ENCODE measurements at regions not wholly inside any gene's neighbourhood (a gene's known extent, or its start where the extent isn't known, plus 50 kb on each side); places are given as distances from the start of the nearest gene placed in this dataset.
"Not testable (repeated sequence)": the region's sequence is repeated elsewhere in the genome, so short reads cannot be mapped to it uniquely, and the experiment has no call there.

DNA sequence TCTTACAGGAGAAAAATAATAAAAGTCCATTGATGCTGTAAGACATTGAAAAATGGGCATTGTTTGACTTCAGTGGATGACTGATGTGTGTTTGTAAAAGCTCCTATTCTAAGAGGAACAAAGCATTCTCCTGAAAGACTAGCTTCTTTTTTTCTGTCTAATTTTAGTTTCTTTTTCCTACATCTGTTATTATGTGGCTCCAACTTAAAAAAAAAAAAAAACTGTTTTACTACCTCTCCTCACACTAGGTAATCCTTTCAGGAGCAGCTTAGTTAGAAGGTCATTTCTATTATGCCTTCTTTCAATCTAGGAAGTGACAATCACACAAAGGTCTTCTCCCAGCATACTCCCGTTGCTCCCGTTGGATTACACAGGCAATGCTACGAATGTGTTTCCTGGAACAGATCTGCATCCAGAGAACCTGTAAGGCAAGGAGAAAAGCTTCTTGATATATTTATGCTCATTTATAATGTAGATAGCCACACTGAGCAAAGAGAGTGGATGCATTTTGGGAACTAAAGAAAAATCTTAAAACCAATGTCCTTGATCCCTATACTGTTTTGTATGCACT lies 595.1 kb upstream of the CCDC179 start:
- no peaks in the 10 kb centered on the region for H3F3A ChIP-seq (ENCODE audit: insufficient read depth)
- H4K20me1 ChIP-seq (ENCODE audit: insufficient read depth), result no peaks in the 10 kb centered on the region
- no peaks in the 10 kb centered on the region for H3K36me3 ChIP-seq (ENCODE audit: low read depth)
- H3K79me2 ChIP-seq (ENCODE audit: insufficient read depth), result no peaks in the 10 kb centered on the region
- no peaks in the 10 kb centered on the region for H3K9me2 ChIP-seq (ENCODE audit: insufficient read depth)
- H3K4me2 ChIP-seq (ENCODE audit: unreplicated experiment), result no peak overlapping the region
- H3K27ac ChIP-seq, result no peak overlapping the region
- TF ChIP-seq EZH2phosphoT487 (IDR thresholded peaks at IDR 0.05; ENCODE audit: insufficient read depth, low read depth) (no peak), EZH2 (IDR thresholded peaks at IDR 0.05; ENCODE audit: insufficient read depth, poor library complexity, severe bottlenecking) (no peak)
- no peak for DNase-seq
- no peaks in the 10 kb centered on the region for H3K4me1 ChIP-seq (ENCODE audit: insufficient read depth)
- H3K9ac ChIP-seq, result no peak overlapping the region
- WGBS, 2 experiments (ENCODE audit: low coverage in 1 of 2, low lambda C conversion rate in 2 of 2, missing lambda C conversion rate in 2 of 2), result 66% methylated on average over 3 of the region's 3 CpGs
- no peak overlapping the region for H3K4me3 ChIP-seq
- H3K9me3 ChIP-seq (ENCODE audit: low read depth), result no peaks in the 10 kb centered on the region
- H2AFZ ChIP-seq, result no peak overlapping the region
- in situ Hi-C loops (cut with MboI), result no loop called here
- no peaks in the 10 kb centered on the region for H3K27me3 ChIP-seq (replicated peaks; ENCODE audit: insufficient read depth)

DNA sequence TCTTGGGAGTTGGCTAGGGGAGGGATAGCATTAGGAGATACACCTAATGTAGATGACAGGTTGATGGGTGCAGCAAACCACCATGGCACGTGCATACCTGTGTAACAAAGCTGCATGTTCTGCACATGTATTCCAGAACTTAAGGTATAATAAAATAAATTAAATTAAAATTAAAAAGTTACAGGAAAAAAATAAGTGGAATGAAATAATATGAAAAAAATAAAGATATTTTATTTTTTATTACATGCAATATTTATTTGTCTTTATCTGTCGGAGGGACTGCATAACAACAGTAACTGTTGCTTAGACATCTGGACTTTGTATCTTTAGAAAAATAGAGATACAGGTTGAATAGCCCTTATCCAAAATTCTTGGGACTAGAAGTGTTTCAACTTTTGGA lies 597.4 kb upstream of the CCDC179 start:
- Histone ChIP-seq H3K27ac (no peak overlapping the region), H3K79me2 (ENCODE audit: insufficient read depth) (no peaks in the 10 kb centered on the region), H3K9me3 (ENCODE audit: low read depth) (no peaks in the 10 kb centered on the region), H4K20me1 (ENCODE audit: insufficient read depth) (no peaks in the 10 kb centered on the region), H3K4me2 (ENCODE audit: unreplicated experiment) (no peak overlapping the region), H3K36me3 (ENCODE audit: low read depth) (no peaks in the 10 kb centered on the region), H3K27me3 (replicated peaks; ENCODE audit: insufficient read depth) (no peaks in the 10 kb centered on the region), H2AFZ (no peak overlapping the region), H3K9me2 (ENCODE audit: insufficient read depth) (no peaks in the 10 kb centered on the region), H3K9ac (no peak overlapping the region), H3F3A (ENCODE audit: insufficient read depth) (no peaks in the 10 kb centered on the region), H3K4me1 (ENCODE audit: insufficient read depth) (no peaks in the 10 kb centered on the region), H3K4me3 (no peak overlapping the region)
- TF ChIP-seq EZH2 (IDR thresholded peaks at IDR 0.05; ENCODE audit: insufficient read depth, poor library complexity, severe bottlenecking) (no peak), EZH2phosphoT487 (IDR thresholded peaks at IDR 0.05; ENCODE audit: insufficient read depth, low read depth) (no peak)
- in situ Hi-C loops (cut with MboI), result no loop called here
- DNase-seq, result no peak
- WGBS, 2 experiments (ENCODE audit: low coverage in 1 of 2, low lambda C conversion rate in 2 of 2, missing lambda C conversion rate in 2 of 2), result 41 to 42% methylated on average over 2 of the region's 2 CpGs

DNA sequence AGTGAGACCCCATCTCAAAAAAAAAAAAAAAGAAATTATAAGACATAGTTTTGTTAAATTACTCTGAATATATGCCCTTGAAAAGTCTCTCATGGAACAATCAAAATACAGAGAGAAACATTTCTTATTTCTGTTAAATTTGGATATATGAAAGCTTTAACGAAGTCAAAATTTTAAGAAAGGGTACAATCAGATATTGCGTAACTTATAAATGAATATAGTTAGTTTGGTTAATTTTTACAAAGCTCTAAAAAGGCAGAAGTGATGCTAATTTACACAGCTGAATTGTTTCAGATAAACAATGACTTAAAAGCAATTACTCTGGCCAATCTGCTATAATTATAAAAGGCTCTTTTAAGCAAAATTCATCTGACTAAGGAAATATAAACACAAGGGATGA lies 611.6 kb upstream of the CCDC179 start:
- Histone ChIP-seq H3K4me3 (no peak overlapping the region), H3K9ac (no peak overlapping the region), H4K20me1 (ENCODE audit: insufficient read depth) (no peaks in the 10 kb centered on the region), H3K27me3 (replicated peaks; ENCODE audit: insufficient read depth) (0 out of 2 replicates have a peak, but pooled peaks cover 3% of the 10 kb centered on the region), H3F3A (ENCODE audit: insufficient read depth) (no peaks in the 10 kb centered on the region), H3K9me3 (ENCODE audit: low read depth) (no peaks in the 10 kb centered on the region), H3K4me1 (ENCODE audit: insufficient read depth) (no peaks in the 10 kb centered on the region), H3K27ac (no peak overlapping the region), H3K4me2 (ENCODE audit: unreplicated experiment) (no peak overlapping the region), H3K79me2 (ENCODE audit: insufficient read depth) (no peaks in the 10 kb centered on the region), H3K36me3 (ENCODE audit: low read depth) (no peaks in the 10 kb centered on the region), H2AFZ (no peak overlapping the region), H3K9me2 (ENCODE audit: insufficient read depth) (no peaks in the 10 kb centered on the region)
- no peak for DNase-seq
- WGBS, 2 experiments (ENCODE audit: low coverage in 1 of 2, low lambda C conversion rate in 2 of 2, missing lambda C conversion rate in 2 of 2), result 46 to 55% methylated on average over 2 of the region's 2 CpGs
- TF ChIP-seq EZH2 (IDR thresholded peaks at IDR 0.05; ENCODE audit: insufficient read depth, poor library complexity, severe bottlenecking), result no peak
- no peak for TF ChIP-seq EZH2phosphoT487 (IDR thresholded peaks at IDR 0.05; ENCODE audit: insufficient read depth, low read depth)
- in situ Hi-C loops (cut with MboI), result no loop called here

DNA sequence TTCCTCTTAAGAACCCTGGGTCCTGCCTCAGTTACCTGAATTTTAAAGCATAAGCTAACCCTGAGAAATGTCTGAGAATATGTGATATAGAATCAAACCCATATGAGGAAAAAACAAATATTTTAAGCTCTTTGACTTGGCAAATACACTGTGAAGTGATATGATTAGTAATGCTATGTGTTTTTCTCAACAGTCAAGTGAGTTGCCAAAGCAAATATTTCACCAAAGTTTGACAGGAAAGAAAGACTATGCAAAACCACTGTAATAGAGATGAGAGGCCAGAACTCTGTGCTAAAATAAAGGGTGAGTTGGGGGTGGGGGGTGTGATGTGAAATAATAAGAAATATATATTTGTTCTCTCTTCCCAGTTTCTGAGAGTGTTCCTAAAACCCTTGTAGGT lies 613.5 kb upstream of the CCDC179 start:
- no peak for TF ChIP-seq EZH2phosphoT487 (IDR thresholded peaks at IDR 0.05; ENCODE audit: insufficient read depth, low read depth)
- no peak for DNase-seq
- no peaks in the 10 kb centered on the region for H3K9me2 ChIP-seq (ENCODE audit: insufficient read depth)
- in situ Hi-C loops (cut with MboI), result no loop called here
- no peak overlapping the region for H3K9ac ChIP-seq
- H3K27me3 ChIP-seq (replicated peaks; ENCODE audit: insufficient read depth), result 0 out of 2 replicates have a peak, but pooled peaks cover 3% of the 10 kb centered on the region
- H3F3A ChIP-seq (ENCODE audit: insufficient read depth), result no peaks in the 10 kb centered on the region
- no peak overlapping the region for H3K4me2 ChIP-seq (ENCODE audit: unreplicated experiment)
- no peaks in the 10 kb centered on the region for H3K79me2 ChIP-seq (ENCODE audit: insufficient read depth)
- H4K20me1 ChIP-seq (ENCODE audit: insufficient read depth), result no peaks in the 10 kb centered on the region
- no peaks in the 10 kb centered on the region for H3K36me3 ChIP-seq (ENCODE audit: low read depth)
- H3K4me1 ChIP-seq (ENCODE audit: insufficient read depth), result no peaks in the 10 kb centered on the region
- H3K4me3 ChIP-seq, result no peak overlapping the region
- H3K27ac ChIP-seq, result no peak overlapping the region
- H3K9me3 ChIP-seq (ENCODE audit: low read depth), result no peaks in the 10 kb centered on the region
- no peak overlapping the region for H2AFZ ChIP-seq

DNA sequence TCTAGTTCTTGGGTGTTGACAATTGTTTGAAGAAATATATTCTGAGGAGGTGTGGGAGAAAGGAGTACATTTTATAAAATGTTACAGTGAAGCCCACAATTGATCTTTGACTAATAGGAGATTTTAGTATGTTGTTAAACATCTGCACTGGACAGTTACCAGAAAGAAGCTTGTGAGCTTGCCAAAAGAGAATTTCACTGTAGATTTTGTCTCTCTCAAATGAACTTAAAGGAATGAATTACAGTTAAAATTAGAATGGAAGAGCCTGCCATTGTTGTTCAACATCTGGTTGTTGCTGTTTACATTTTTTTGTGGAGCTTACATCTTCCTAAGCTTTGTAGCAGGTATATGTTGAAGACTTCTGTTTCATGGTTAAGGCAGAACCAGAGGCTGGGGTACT lies 620.5 kb upstream of the CCDC179 start:
- H3K9me3 ChIP-seq (ENCODE audit: low read depth), result no peaks in the 10 kb centered on the region
- H4K20me1 ChIP-seq (ENCODE audit: insufficient read depth), result no peaks in the 10 kb centered on the region
- no peak overlapping the region for H3K4me3 ChIP-seq
- H3K27ac ChIP-seq, result no peak overlapping the region
- no peaks in the 10 kb centered on the region for H3K36me3 ChIP-seq (ENCODE audit: low read depth)
- in situ Hi-C loops (cut with MboI), result no loop called here
- H3K9me2 ChIP-seq (ENCODE audit: insufficient read depth), result no peaks in the 10 kb centered on the region
- no peak overlapping the region for H3K9ac ChIP-seq
- H3F3A ChIP-seq (ENCODE audit: insufficient read depth), result no peaks in the 10 kb centered on the region
- H2AFZ ChIP-seq, result no peak overlapping the region
- H3K79me2 ChIP-seq (ENCODE audit: insufficient read depth), result no peaks in the 10 kb centered on the region
- TF ChIP-seq EZH2 (IDR thresholded peaks at IDR 0.05; ENCODE audit: insufficient read depth, poor library complexity, severe bottlenecking) (no peak), EZH2phosphoT487 (IDR thresholded peaks at IDR 0.05; ENCODE audit: insufficient read depth, low read depth) (no peak)
- no peaks in the 10 kb centered on the region for H3K4me1 ChIP-seq (ENCODE audit: insufficient read depth)
- H3K27me3 ChIP-seq (replicated peaks; ENCODE audit: insufficient read depth), result peaks cover 17% of the 10 kb centered on the region
- no peak overlapping the region for H3K4me2 ChIP-seq (ENCODE audit: unreplicated experiment)
- DNase-seq, result no peak

DNA sequence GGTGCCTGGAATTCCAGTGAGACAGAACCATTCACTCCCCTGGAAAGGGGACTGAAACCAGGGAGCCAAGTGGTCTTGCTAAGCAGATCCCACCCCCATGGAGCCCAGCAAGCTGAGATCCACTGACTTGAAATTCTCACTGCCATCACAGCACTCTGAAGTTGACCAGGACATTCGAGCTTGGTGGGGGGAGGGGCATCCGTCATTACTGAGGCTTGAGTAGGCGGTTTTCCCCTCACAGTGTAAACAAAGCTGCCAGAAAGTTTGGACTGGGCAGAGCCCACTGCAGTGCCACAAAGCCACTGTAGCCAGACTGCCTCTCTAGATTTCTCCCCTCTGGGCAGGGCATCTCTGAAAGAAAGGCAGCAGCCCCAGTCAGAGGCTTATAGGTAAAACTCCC lies 623.9 kb upstream of the CCDC179 start:
- H3K9me3 ChIP-seq (ENCODE audit: low read depth); H2AFZ ChIP-seq; DNase-seq; H3K36me3 ChIP-seq (ENCODE audit: low read depth); H3K27ac ChIP-seq; H4K20me1 ChIP-seq (ENCODE audit: insufficient read depth); H3F3A ChIP-seq (ENCODE audit: insufficient read depth); H3K9ac ChIP-seq; H3K4me2 ChIP-seq (ENCODE audit: unreplicated experiment); H3K9me2 ChIP-seq (ENCODE audit: insufficient read depth); H3K79me2 ChIP-seq (ENCODE audit: insufficient read depth); H3K4me3 ChIP-seq; in situ Hi-C loops (cut with MboI); H3K4me1 ChIP-seq (ENCODE audit: insufficient read depth): not testable (repeated sequence)
- peaks cover 14% of the 10 kb centered on the region for H3K27me3 ChIP-seq (replicated peaks; ENCODE audit: insufficient read depth)
- WGBS, 2 experiments (ENCODE audit: low coverage in 1 of 2, low lambda C conversion rate in 2 of 2, missing lambda C conversion rate in 2 of 2), result 31 to 39% methylated on average over 2 to 3 of the region's 3 CpGs

DNA sequence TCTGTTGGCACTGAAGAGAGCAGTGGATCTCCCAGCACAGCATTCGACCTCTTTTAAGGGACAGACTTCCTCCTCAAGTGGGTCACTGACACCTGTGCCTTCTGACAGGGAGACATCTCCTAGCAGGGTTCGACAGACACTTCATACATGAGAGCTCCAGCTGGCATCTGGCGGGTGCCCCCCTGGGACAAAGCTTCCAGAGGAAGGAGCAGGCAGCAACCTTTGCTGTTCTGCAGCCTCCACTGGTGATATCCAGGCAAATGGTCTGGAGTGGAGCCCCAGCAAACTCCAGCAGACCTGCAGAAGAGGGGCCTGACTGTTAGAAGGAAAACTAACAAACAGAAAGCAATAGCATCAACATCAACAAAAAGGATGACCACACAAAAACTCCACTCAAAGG lies 624.3 kb upstream of the CCDC179 start:
- WGBS, 2 experiments (ENCODE audit: low coverage in 1 of 2, low lambda C conversion rate in 2 of 2, missing lambda C conversion rate in 2 of 2), result 36 to 52% methylated on average over 3 of the region's 3 CpGs
- H3K4me2 ChIP-seq (ENCODE audit: unreplicated experiment); H3K4me3 ChIP-seq; H3K4me1 ChIP-seq (ENCODE audit: insufficient read depth); H3F3A ChIP-seq (ENCODE audit: insufficient read depth); H3K79me2 ChIP-seq (ENCODE audit: insufficient read depth); DNase-seq; in situ Hi-C loops (cut with MboI); H3K9ac ChIP-seq; H3K36me3 ChIP-seq (ENCODE audit: low read depth); H2AFZ ChIP-seq; H3K27ac ChIP-seq; H3K9me3 ChIP-seq (ENCODE audit: low read depth); H3K9me2 ChIP-seq (ENCODE audit: insufficient read depth); H4K20me1 ChIP-seq (ENCODE audit: insufficient read depth): not testable (repeated sequence)
- peaks cover 14% of the 10 kb centered on the region for H3K27me3 ChIP-seq (replicated peaks; ENCODE audit: insufficient read depth)

All from GM23248 (cell line).